ENCODE measurements at regions not wholly inside any gene's neighbourhood (a gene's known extent, or its start where the extent isn't known, plus 50 kb on each side); places are given as distances from the start of the nearest gene placed in this dataset.
"Not testable (repeated sequence)": the region's sequence is repeated elsewhere in the genome, so short reads cannot be mapped to it uniquely, and the experiment has no call there.

- TF ChIP-seq CTCF (optimal IDR thresholded peaks at IDR 0.05 in 1 of 3, IDR thresholded peaks at IDR 0.05 in 1 of 3, conservative IDR thresholded peaks at IDR 0.05 in 1 of 3; ENCODE audit: extremely low read depth in 1 of 3, insufficient read depth in 2 of 3, low read length in 3 of 3); EZH2 (IDR thresholded peaks at IDR 0.05; ENCODE audit: low read length): not testable (repeated sequence)
Measured at GRCh38 chr21:13893025-13893424, 283.4 kb downstream of the POTED start.

Measured in keratinocyte (primary cell).